Astrocyte of the cerebellum (primary cell): ENCODE measurements at regions not wholly inside any gene's neighbourhood (a gene's known extent, or its start where the extent isn't known, plus 50 kb on each side); places are given as distances from the start of the nearest gene placed in this dataset.

Source experiments
- DNase-seq: peaks from one replicate; pipeline ENCODE4 v3.0.0-alpha.2; 2011; ENCODE audit warnings: low read depth
- H3K4me3 ChIP-seq: 2 replicates; pipeline ENCODE4 v1.5.1; 2011; ENCODE audit warnings: mild to moderate bottlenecking, low read depth, low read length, moderate library complexity
- CTCF ChIP-seq: IDR thresholded peaks from 2 replicates; pipeline ENCODE4 v1.5.1; 2012; ENCODE audit warnings: low read length, low read depth, moderate library complexity, mild to moderate bottlenecking; ENCODE audit errors: missing control alignments
- in situ Hi-C: cut with HindIII; loops from 2 replicates; pipeline ENCODE4 v1.10.0; 2017; ENCODE audit warnings: low sequenced_read_pairs

- TF ChIP-seq CTCF = no peak
- no peak for DNase-seq
- in situ Hi-C loops = no loop called here
- H3K4me3 ChIP-seq = no peak overlapping the region
Measured at GRCh38 chr13:79688741-79689140, 207.8 kb downstream of the NDFIP2 start.

GRCh38 chr13:79686441-79686840 is 205.5 kb downstream of the NDFIP2 start:
- TF ChIP-seq CTCF = no peak
- H3K4me3 ChIP-seq = no peak overlapping the region
- DNase-seq = no peak
- in situ Hi-C loops = no loop called here

GRCh38 chr13:79684371-79684770 is 203.4 kb downstream of the NDFIP2 start:
- in situ Hi-C loops = no loop called here
- no peak overlapping the region for H3K4me3 ChIP-seq
- TF ChIP-seq CTCF = no peak
- DNase-seq = peak; percentile 58

- no peak overlapping the region for H3K4me3 ChIP-seq
- no peak for TF ChIP-seq CTCF
- in situ Hi-C loops = no loop called here
- no peak for DNase-seq
Measured at GRCh38 chr13:79682164-79682563, 201.2 kb downstream of the NDFIP2 start.

- H3K4me3 ChIP-seq = no peak overlapping the region
- DNase-seq = no peak
- in situ Hi-C loops = no loop called here
- TF ChIP-seq CTCF = no peak
Measured at GRCh38 chr13:79681069-79681468, 200.1 kb downstream of the NDFIP2 start.

- no peak for TF ChIP-seq CTCF
- no peak for DNase-seq
- no peak overlapping the region for H3K4me3 ChIP-seq
- in situ Hi-C loops = no loop called here
Measured at GRCh38 chr13:79680485-79680884, 199.5 kb downstream of the NDFIP2 start.

- peak; percentile 78 for TF ChIP-seq CTCF
Measured at GRCh38 chr13:79679334-79679733, 198.4 kb downstream of the NDFIP2 start.

More at GRCh38 chr13:79679334-79679733, 198.4 kb downstream of the NDFIP2 start:
- peak; percentile 62 for DNase-seq
- no peak overlapping the region for H3K4me3 ChIP-seq
- in situ Hi-C loops = no loop called here
